PC-9 (cell line): ENCODE measurements at regions not wholly inside any gene's neighbourhood (a gene's known extent, or its start where the extent isn't known, plus 50 kb on each side); places are given as distances from the start of the nearest gene placed in this dataset.

Experiments
- CTCF ChIP-seq: fragments of 200-600 bp; sonication (generic); conservative IDR thresholded peaks from 2 replicates; pipeline ENCODE4 v1.6.1; 2017; ENCODE audit warnings: mixed run types, antibody characterized with exemption, mild to moderate bottlenecking, moderate library complexity
- EZH2 ChIP-seq: fragments of 200-600 bp; sonication (generic); IDR thresholded peaks from 2 replicates; pipeline ENCODE4 v1.8.0; 2017; ENCODE audit warnings: antibody characterized with exemption, low read depth

GRCh38 chr3:84836961-84837360 lies 121.8 kb upstream of the CADM2 start:
- TF ChIP-seq CTCF = no peak
- no peak for TF ChIP-seq EZH2
